H9 (cell line): ENCODE measurements at regions not wholly inside any gene's neighbourhood (a gene's known extent, or its start where the extent isn't known, plus 50 kb on each side); places are given as distances from the start of the nearest gene placed in this dataset.

Experiments used
- DNase-seq: peaks from one replicate; pipeline ENCODE4 v3.0.0-alpha.2; 2017
- H2AFZ ChIP-seq: one replicate; pipeline ENCODE4 v1.6.1; 2013; ENCODE audit warnings: mild to moderate bottlenecking, low read length, control low read depth, moderate library complexity
- H2AK5ac ChIP-seq: 2 replicates; pipeline ENCODE4 v1.6.1; 2013; ENCODE audit warnings: low read length, control low read depth, mixed read lengths; ENCODE audit not compliant: insufficient read length
- H2BK120ac ChIP-seq: one replicate; pipeline ENCODE4 v1.6.1; 2013; ENCODE audit warnings: low read depth, mild to moderate bottlenecking, low read length, control low read depth, inconsistent platforms; ENCODE audit not compliant: poor library complexity, severe bottlenecking
- H2BK12ac ChIP-seq: 2 replicates; pipeline ENCODE4 v1.6.1; 2013; ENCODE audit warnings: low read length, control low read depth, mixed read lengths, low read depth; ENCODE audit not compliant: insufficient read length
- H2BK15ac ChIP-seq: 2 replicates; pipeline ENCODE4 v1.6.1; 2013; ENCODE audit warnings: low read depth, low read length, control low read depth
- H2BK20ac ChIP-seq: one replicate; pipeline ENCODE4 v1.6.1; 2013; ENCODE audit warnings: low read depth, mild to moderate bottlenecking, low read length, control low read depth, inconsistent platforms; ENCODE audit not compliant: poor library complexity, severe bottlenecking
- H2BK5ac ChIP-seq: 2 replicates; pipeline ENCODE4 v1.6.1; 2013; ENCODE audit warnings: low read length, control low read depth, mixed read lengths; ENCODE audit not compliant: insufficient read length
- H3K14ac ChIP-seq: 2 replicates; pipeline ENCODE4 v1.6.1; 2013; ENCODE audit warnings: low read length, control low read depth; ENCODE audit not compliant: insufficient read depth
- H3K18ac ChIP-seq: 2 replicates; pipeline ENCODE4 v1.6.1; 2013; ENCODE audit warnings: low read depth, mild to moderate bottlenecking, mixed read lengths, low read length, control low read depth; ENCODE audit not compliant: insufficient read length
- H3K23ac ChIP-seq: 2 replicates; pipeline ENCODE4 v1.6.1; 2013; ENCODE audit warnings: low read length, control low read depth, mixed read lengths, low read depth; ENCODE audit not compliant: insufficient read length
- H3K23me2 ChIP-seq: 2 replicates; pipeline ENCODE4 v1.6.1; 2013; ENCODE audit warnings: low read depth, mild to moderate bottlenecking, mixed read lengths, low read length, control low read depth; ENCODE audit not compliant: insufficient read length, poor library complexity, severe bottlenecking
- H3K27ac ChIP-seq: 2 replicates; pipeline ENCODE4 v1.5.1; 2013; ENCODE audit warnings: low read length, control low read depth, mixed read lengths, low read depth; ENCODE audit not compliant: insufficient read length
- H3K27me3 ChIP-seq: 2 replicates; pipeline ENCODE4 v1.6.1; 2013; ENCODE audit warnings: low read length, control low read depth, inconsistent platforms; ENCODE audit not compliant: insufficient read depth
- H3K4ac ChIP-seq: 2 replicates; pipeline ENCODE4 v1.6.1; 2013; ENCODE audit warnings: low read depth, mild to moderate bottlenecking, control low read depth, inconsistent platforms, low read length, moderate library complexity
- H3K4me1 ChIP-seq: 2 replicates; pipeline ENCODE4 v1.6.1; 2013; ENCODE audit warnings: low read length, control low read depth, inconsistent platforms; ENCODE audit not compliant: insufficient read depth
- H3K4me2 ChIP-seq: 2 replicates; pipeline ENCODE4 v1.6.1; 2013; ENCODE audit warnings: low read length, control low read depth, mixed read lengths; ENCODE audit not compliant: insufficient read length, insufficient read depth
- H3K56ac ChIP-seq: 2 replicates; pipeline ENCODE4 v1.6.1; 2013; ENCODE audit warnings: low read depth, mild to moderate bottlenecking, mixed read lengths, low read length, control low read depth; ENCODE audit not compliant: insufficient read length
- H3K79me1 ChIP-seq: 2 replicates; pipeline ENCODE4 v1.6.1; 2013; ENCODE audit warnings: low read depth, mild to moderate bottlenecking, moderate library complexity, low read length, control low read depth, inconsistent platforms; ENCODE audit not compliant: insufficient read depth, poor library complexity, severe bottlenecking
- H3K79me2 ChIP-seq: 2 replicates; pipeline ENCODE4 v1.6.1; 2013; ENCODE audit warnings: low read length, control low read depth, inconsistent platforms; ENCODE audit not compliant: insufficient read depth
- H3K9ac ChIP-seq: 2 replicates; pipeline ENCODE4 v1.6.1; 2013; ENCODE audit warnings: low read length, control low read depth, mixed read lengths; ENCODE audit not compliant: insufficient read length; ENCODE audit errors: extremely low read depth
- H3K9me3 ChIP-seq: one replicate; pipeline ENCODE4 v1.6.1; 2013; ENCODE audit warnings: low read depth, low read length, inconsistent platforms; ENCODE audit not compliant: control insufficient read depth
- H3T11ph ChIP-seq: one replicate; pipeline ENCODE4 v1.6.1; 2013; ENCODE audit warnings: mild to moderate bottlenecking, low read length, control low read depth, inconsistent platforms
- H4K20me1 ChIP-seq: one replicate; pipeline ENCODE4 v1.6.1; 2013; ENCODE audit not compliant: control insufficient read depth, insufficient read length, insufficient read depth
- H4K5ac ChIP-seq: 2 replicates; pipeline ENCODE4 v1.6.1; 2013; ENCODE audit warnings: low read depth, mild to moderate bottlenecking, mixed read lengths, low read length, control low read depth; ENCODE audit not compliant: insufficient read length
- H4K8ac ChIP-seq: replicated peaks from 2 replicates; pipeline ENCODE4 v1.6.1; 2013; ENCODE audit warnings: low read length, control low read depth, mixed read lengths, low read depth; ENCODE audit not compliant: insufficient read length
- H4K91ac ChIP-seq: 2 replicates; pipeline ENCODE4 v1.6.1; 2013; ENCODE audit warnings: low read depth, mild to moderate bottlenecking, moderate library complexity, mixed read lengths, low read length, control low read depth; ENCODE audit not compliant: insufficient read length
- H3K27ac Mint-ChIP-seq, 3 experiments: 2 replicates in 2 of 3; 3 replicates in 1 of 3; pipeline ENCODE4 v1.8.0; 2020 to 2021; ENCODE audit warnings: mixed read lengths in 3 of 3, mild to moderate bottlenecking in 1 of 3, moderate library complexity in 1 of 3
- H3K27me3 Mint-ChIP-seq: 2 replicates; pipeline ENCODE4 v1.8.0; 2021; ENCODE audit warnings: low read depth, mild to moderate bottlenecking, moderate library complexity, mixed read lengths
- H3K36me3 Mint-ChIP-seq, 3 experiments: 2 replicates in 2 of 3; 3 replicates in 1 of 3; pipeline ENCODE4 v1.8.0; 2020 to 2021; ENCODE audit warnings: low read depth in 3 of 3, mixed read lengths in 3 of 3; ENCODE audit not compliant: insufficient read depth in 1 of 3
- H3K4me1 Mint-ChIP-seq, 2 experiments: 2 replicates each; pipeline ENCODE4 v1.8.0; 2020; ENCODE audit warnings: mixed read lengths in 2 of 2
- H3K4me3 Mint-ChIP-seq, 2 experiments: 2 replicates in 1 of 2; 3 replicates in 1 of 2; pipeline ENCODE4 v1.8.0; 2020 to 2021; ENCODE audit warnings: mild to moderate bottlenecking in 2 of 2, mixed read lengths in 2 of 2, moderate library complexity in 1 of 2
- H3K9me3 Mint-ChIP-seq, 2 experiments: 2 replicates in 1 of 2; 3 replicates in 1 of 2; pipeline ENCODE4 v1.8.0; 2020; ENCODE audit warnings: mild to moderate bottlenecking in 2 of 2, mixed read lengths in 2 of 2, moderate library complexity in 1 of 2
- WGBS: extraction: QIAGEN DNeasy Blood & Tissue Kit; methylation state at CpG from one replicate; pipeline ENCODE4 v1.1.7; 2013; ENCODE audit warnings: missing lambda C conversion rate, low lambda C conversion rate, mixed read lengths; ENCODE audit not compliant: insufficient read length; ENCODE audit errors: extremely low coverage; 5-methylcytosine and 5-hydroxymethylcytosine counted together
- TF ChIP-seq, protein P1 (sequence below): fragments of 200-600 bp; sonication (generic); conservative IDR thresholded peaks from 3 replicates; pipeline ENCODE4 v1.8.0; 2021; ENCODE audit warnings: antibody characterized with exemption, mild to moderate bottlenecking

DNA sequence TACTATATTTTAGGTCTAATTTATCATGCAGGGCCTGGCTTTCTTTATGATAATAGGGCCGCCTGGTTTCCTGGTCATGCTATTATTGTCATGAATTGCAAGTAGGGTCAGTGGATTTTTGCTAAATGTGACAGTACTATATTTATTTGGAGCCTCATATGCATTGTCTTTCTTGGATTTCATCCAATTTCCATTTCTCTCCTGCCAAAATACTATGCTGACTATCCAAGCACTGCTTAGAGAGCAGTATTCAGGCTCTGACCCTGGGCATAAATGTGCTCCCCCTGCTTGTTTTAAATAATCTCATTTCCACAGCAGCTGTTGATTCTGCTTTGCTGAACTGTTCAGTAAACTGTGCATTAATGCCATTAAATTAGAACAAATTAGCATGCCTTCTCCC, 269.3 kb downstream of the GPM6A start:
- no peaks in the 10 kb centered on the region for H3K9me3 ChIP-seq
- no peak overlapping the region for H3K27ac ChIP-seq
- H3K27ac Mint-ChIP-seq: no peak overlapping the region
- H3K4me3 Mint-ChIP-seq: no peak overlapping the region
- no peaks in the 10 kb centered on the region for H3K23me2 ChIP-seq
- H3K9me3 Mint-ChIP-seq: peaks cover 3 to 9% of the 10 kb centered on the region in 2 experiments
- no peaks in the 10 kb centered on the region for H3K4me1 Mint-ChIP-seq
- H2AFZ ChIP-seq: no peak overlapping the region
- H2BK120ac ChIP-seq: no peak overlapping the region
- H3K79me2 ChIP-seq: no peaks in the 10 kb centered on the region
- no peak overlapping the region for H3K4ac ChIP-seq
- no peak overlapping the region for H2BK20ac ChIP-seq
- H4K20me1 ChIP-seq: no peaks in the 10 kb centered on the region
- H3K4me2 ChIP-seq: no peak overlapping the region
- no peak for DNase-seq
- no peaks in the 10 kb centered on the region for H3K79me1 ChIP-seq
- no peak overlapping the region for H3K56ac ChIP-seq
- no peaks in the 10 kb centered on the region for H3K27me3 Mint-ChIP-seq
- H2BK15ac ChIP-seq: no peak overlapping the region
- no peaks in the 10 kb centered on the region for H3K4me1 ChIP-seq
- H3K14ac ChIP-seq: no peak overlapping the region
- H4K8ac ChIP-seq: no peak overlapping the region
- no peak overlapping the region for H3K9ac ChIP-seq
- no CpG with 5 or more reads among the region's 1 CpG for WGBS
- H3T11ph ChIP-seq: no peak overlapping the region
- TF ChIP-seq, protein P1, sequence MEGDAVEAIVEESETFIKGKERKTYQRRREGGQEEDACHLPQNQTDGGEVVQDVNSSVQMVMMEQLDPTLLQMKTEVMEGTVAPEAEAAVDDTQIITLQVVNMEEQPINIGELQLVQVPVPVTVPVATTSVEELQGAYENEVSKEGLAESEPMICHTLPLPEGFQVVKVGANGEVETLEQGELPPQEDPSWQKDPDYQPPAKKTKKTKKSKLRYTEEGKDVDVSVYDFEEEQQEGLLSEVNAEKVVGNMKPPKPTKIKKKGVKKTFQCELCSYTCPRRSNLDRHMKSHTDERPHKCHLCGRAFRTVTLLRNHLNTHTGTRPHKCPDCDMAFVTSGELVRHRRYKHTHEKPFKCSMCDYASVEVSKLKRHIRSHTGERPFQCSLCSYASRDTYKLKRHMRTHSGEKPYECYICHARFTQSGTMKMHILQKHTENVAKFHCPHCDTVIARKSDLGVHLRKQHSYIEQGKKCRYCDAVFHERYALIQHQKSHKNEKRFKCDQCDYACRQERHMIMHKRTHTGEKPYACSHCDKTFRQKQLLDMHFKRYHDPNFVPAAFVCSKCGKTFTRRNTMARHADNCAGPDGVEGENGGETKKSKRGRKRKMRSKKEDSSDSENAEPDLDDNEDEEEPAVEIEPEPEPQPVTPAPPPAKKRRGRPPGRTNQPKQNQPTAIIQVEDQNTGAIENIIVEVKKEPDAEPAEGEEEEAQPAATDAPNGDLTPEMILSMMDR: no peak
- H4K5ac ChIP-seq: no peak overlapping the region
- no peak overlapping the region for H2BK12ac ChIP-seq
- no peak overlapping the region for H4K91ac ChIP-seq
- no peak overlapping the region for H2BK5ac ChIP-seq
- peaks cover 0 to 9% (median 2%) of the 10 kb centered on the region in 3 experiments; a peak in 4 of 7 replicates for H3K36me3 Mint-ChIP-seq
- H2AK5ac ChIP-seq: no peak overlapping the region
- no peaks in the 10 kb centered on the region for H3K27me3 ChIP-seq
- H3K18ac ChIP-seq: no peak overlapping the region
- no peak overlapping the region for H3K23ac ChIP-seq
